GM18517 (cell line): ENCODE measurements at regions not wholly inside any gene's neighbourhood (a gene's known extent, or its start where the extent isn't known, plus 50 kb on each side); places are given as distances from the start of the nearest gene placed in this dataset.
"Not testable (repeated sequence)": the region's sequence is repeated elsewhere in the genome, so short reads cannot be mapped to it uniquely, and the experiment has no call there.

Experiments used
- ATAC-seq: cut with Tn5 transposase; IDR thresholded peaks from one replicate; pipeline ENCODE4 v1.9.1; 2021; ENCODE audit warnings: mild to moderate bottlenecking, moderate library complexity; ENCODE audit not compliant: unreplicated experiment

DNA sequence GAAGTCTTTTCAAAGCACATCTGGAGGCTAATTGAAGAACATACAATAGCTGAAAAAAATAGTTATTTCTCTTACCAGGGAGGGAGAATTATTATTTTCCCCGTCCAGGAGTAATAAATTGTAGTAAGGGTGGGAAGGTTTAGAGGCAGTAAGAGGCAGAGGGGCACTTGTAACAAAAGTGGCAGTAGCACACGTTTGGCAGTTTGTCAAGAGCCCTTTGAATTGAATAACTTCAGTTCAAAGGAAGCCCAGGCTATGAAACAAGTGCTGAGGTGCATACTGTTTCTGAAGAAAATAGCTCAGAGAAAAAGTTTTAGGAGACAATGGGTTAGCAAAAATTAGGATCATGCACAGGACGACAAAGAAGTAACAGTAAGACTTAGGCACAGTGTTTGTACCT is 451.3 kb downstream of the LRRC70 start:
- no peak for ATAC-seq

DNA sequence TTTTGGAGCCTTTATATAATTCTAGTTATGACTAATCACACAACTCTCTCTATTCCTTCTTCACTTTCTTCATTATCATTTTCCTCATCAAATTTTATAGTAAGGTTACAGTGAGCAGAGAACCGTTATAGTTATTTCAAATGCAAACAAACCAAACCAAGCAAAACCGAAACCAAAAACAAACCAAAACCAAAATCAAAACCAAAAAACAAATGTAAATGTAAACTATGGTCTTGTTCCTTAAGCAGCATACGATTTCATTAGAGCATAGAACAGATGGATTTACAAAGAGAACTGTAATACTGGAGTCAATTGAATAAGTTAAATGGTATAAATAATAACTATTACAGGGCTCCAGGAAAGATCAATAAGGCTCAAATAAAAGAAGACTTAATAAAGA is 447.1 kb downstream of the LRRC70 start:
- no peak for ATAC-seq

- ATAC-seq = no peak
Observed at GRCh38 chr5:63022403-63022802, 443.8 kb downstream of the LRRC70 start.

DNA sequence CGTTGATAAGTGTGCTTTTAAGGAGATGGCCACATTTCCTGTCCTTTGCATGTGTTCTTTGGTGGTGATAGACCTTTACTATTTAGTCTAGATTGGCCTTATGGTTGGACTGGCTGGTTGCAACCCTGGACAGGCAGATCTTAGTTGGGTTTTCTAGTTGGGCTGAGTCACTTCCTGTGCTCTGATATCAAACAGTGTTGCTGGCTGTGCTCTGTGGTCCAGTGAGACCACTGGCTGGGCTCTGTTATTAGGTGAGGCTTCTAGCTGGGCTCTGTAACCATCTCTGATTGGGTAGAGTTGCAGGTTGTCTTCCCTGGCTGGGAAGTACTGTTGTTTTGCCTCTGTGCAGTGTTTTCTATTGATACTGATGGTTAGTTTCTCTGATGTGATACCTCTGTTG is 432.5 kb downstream of the LRRC70 start:
- ATAC-seq = no peak

DNA sequence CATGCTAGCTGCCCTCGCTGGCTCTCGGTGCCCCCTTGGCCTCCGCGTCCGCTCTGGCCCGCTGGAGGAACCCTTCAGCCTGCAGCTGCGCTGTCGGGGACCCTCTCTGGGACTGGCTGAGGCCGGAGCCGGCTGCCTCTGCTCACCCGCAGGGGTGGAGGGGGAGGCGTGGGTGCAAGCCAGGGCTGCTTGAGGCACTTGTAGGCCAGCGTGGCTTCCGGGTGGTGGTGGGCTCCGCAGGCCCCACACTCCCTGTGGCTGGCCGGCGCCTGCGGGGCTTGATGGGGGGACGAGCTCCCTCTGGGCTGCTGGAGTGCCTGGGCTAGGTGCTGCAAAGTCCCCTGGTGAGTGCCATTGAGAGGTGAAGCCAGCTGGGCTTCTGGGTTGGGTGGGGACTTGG is 429.6 kb downstream of the LRRC70 start:
- ATAC-seq = no peak

DNA sequence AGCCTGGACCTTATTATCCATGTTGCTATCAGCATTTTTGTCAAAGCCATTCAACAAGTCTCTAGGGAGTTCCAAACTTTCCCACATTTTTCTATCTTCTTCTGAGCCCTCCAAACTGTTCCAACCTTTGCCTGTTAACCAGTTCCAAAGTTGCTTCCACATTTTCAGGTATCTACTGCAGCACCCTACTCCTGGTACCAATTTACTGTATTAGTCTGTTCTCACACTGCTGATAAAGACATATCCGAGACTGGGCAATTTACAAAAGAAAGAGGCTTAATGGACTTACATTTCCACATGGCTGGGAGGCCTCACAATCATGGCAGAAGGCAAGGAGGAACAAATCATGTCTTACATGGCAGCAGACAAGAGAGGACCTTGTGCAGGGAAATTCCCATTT is 416.2 kb downstream of the LRRC70 start:
- ATAC-seq = not testable (repeated sequence)

GRCh38 chr5:62985749-62986148 is 407.1 kb downstream of the LRRC70 start:
- no peak for ATAC-seq

DNA sequence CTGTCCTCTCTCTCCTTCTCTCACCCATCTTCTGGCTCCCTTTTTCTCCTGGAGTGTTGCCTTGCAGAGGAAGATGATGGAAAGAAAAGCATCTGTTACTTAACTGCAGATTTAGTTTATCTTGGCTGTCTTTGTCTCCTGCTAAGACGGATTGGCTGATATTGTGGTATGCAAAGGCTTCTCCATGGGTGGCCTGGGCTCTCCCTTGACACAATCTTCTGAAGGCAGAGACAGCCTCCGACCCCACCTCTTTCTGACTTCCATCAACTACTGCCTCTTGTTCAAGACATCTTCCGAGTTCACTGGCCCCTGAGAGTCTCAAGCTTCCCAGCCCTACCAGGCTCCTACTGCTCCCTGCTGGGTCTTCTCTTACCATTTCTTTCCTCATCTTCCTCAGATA is 403.7 kb downstream of the LRRC70 start:
- ATAC-seq = no peak

GRCh38 chr5:62980884-62981283 is 402.3 kb downstream of the LRRC70 start:
- no peak for ATAC-seq

- ATAC-seq = no peak
Observed at GRCh38 chr5:62979472-62979871, 400.9 kb downstream of the LRRC70 start.

DNA sequence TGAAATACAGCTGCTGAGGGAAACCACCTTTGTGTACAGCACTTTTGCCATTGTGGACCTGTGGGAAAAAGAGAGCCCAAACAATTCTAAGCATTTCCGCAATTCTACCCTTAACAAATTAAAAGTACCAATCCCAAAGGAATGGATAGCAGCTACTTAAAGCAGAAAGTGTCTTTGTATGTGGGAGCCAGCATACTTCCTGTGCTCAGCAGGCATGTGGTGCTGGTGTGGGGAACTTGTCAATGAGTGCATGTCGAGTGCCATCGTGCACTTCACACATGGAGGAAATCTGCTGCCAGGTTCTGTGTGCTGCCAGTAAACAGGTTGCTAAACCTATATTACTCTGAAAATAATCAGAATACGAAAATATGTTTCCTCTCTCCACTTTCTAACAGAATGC is 399.0 kb downstream of the LRRC70 start:
- no peak for ATAC-seq

GRCh38 chr5:62974623-62975022 is 396.0 kb downstream of the LRRC70 start:
- ATAC-seq = no peak

DNA sequence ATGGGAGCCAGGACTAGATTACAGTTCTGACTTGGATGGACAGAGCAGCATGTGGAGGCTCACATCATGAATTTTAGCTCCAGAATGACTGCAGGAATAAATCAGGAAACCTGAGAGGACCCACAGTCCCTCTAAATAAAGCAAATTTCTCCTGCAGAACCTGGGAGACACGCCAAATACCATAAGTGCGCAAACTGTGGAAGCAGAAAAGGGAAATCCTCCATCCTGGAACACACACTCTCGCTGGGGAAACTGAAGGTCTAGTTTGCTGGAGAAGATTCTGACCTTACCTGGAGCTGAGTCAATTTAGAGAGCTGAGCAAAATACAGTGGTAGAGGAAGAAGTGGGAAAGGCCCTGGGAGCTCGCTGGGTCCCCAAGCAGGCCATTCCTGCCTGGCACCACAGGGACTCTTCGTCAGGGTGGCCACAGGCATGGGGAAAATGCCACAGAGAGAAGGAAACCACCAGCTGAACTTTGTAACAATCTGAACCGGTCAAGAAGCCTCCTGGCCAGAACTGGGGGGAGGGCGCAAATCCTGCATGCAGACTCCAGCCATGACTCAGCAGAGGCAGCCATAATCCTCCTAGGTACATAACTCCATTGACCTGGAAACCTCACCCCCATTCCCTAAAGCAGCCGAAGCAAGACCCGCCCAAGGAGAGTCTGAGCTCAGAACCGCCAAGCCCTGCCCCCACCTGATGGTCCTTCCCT is 390.9 kb downstream of the LRRC70 start:
- ATAC-seq = no peak

DNA sequence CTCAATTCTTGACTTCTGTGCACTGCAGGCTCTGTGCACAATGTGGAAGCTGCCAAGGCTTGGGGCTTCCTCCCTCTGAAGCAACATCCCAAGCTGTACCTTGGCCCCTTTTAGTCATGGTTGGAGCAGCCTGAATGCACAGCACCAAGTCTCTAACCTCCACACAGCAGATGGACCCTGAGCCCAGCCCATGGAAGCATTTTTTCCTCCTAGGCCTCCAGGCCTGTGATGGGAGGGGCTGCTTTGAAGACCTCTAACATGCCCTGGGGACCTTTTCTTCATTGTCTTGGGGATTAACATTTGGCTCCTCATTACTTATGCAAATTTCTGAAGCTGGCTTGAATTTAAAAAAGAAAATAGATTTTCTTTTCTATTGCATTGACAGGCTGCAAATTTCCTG is 385.8 kb downstream of the LRRC70 start:
- ATAC-seq = no peak

DNA sequence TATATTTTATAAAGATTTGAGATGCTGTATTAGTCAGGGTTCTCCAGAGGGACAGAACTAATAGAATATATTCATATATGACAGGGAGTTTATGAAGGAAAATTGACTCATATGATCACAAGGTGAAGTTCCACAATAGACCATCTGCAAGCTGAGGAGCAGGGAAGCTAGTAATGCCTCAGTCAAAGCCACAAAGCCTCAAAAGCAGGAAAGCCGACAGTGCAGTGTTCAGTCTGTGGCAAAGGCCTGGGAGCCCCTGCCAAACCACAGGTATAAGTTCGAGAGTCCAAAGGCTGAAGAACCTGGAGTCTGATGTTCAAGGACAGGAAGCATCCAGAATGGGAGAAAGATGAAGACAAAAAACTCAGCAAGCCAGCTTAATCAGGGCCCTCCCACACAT is 382.2 kb downstream of the LRRC70 start:
- ATAC-seq = no peak

- ATAC-seq = no peak
Observed at GRCh38 chr5:62956597-62956996, 378.0 kb downstream of the LRRC70 start.

DNA sequence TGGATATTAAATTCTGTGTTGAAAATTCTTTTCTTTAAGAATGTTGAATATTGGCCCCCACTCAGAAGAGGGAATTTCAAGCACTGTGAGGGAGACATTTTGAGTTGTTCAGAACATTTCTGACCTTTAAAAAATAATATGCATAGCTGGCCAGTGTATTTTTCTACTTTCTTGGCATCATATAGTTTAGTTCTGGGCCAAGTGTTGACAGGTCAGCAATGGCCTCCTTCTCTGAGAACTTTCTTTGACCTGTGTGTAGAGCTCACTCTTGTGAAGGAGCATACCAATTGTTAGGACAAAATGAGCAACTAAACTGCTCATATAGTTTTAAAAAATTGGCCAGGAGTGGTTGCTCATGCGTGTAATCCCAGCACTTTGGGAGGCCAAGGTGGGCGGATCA is 376.0 kb downstream of the LRRC70 start:
- ATAC-seq = no peak

DNA sequence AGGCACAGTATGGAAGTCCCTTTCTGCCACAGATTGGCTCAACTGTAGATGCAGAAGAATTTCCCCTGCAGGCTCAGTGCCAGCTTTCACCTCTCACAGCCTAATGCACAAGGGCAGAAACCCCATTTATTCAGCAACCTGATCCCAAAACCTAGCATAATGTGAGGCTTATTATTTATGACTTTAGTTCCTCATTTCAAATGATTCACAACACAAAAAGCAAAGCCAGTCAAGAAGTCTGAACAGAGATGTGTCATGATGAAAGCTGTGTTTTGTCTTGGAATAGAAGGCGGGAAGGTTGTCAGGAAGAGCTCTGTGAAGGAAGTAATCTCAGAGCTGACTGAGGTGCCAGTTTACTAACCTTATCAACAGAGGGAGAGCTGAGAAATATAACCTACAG is 369.7 kb downstream of the LRRC70 start:
- ATAC-seq = no peak

GRCh38 chr5:62942384-62942783 is 363.8 kb downstream of the LRRC70 start:
- ATAC-seq = no peak

- ATAC-seq = no peak
Observed at GRCh38 chr5:62938927-62939326, 360.3 kb downstream of the LRRC70 start.

DNA sequence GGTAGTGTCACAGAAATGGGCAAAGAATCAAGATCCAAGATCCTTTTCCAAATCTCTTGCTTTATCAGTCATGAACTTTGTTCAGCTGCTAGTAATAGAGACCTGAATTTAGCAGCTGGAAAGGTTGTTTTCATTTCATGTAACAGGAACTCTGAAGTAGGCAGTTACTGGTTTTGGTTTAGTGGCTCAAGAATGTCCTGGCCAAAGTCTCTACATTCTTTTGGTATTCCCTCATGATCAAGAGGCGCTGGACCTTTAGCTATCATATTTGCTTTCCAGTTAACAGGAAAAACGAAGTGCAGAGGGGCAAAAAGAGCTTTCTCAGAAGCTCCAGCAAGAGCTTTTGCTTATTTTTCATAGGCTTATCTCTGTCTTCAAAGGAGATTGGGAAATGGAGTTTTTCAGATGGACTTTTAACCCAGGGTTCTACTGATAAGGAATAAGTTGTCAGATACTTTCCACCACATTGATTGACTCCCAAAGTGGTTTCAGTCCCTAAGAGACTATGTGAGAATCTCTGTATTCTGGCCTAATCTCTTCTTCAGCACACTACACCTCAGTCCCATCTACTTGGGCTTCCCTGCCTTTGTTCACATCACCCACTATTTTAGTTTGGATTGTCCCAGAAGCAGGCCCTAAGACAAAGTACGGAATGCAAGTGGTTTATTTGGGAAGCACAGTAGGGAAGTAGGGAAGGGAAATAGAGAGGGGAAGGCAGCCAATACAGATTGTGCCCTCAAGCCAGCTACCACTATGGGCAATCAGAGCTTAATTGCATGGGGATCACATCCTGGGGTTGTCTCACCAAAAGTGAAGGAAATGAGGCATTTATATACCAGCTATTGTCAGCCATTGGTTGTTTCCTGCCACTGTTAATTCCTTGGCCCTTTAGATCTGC is 359.3 kb downstream of the LRRC70 start:
- ATAC-seq = no peak

DNA sequence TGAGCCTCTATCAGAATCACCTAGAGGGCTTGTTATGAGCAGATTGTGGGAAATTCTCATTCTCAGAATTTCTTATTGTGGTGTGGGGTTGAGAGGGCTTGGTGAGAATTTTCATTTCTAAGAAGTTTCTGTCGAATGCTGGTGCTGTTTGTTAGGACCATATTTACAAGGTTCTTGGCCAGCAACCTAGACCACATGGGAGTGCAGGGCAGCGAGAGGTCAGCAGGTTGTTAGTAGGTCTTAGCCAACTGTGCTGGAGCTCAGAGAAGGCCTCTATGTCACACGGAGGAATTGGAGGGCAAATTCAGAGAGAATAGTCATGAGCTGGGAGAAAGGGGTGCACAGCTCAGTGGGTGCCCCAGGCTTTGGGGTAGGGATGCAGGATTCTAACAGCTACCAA is 357.0 kb downstream of the LRRC70 start:
- ATAC-seq = no peak
